ENCODE measurements at regions not wholly inside any gene's neighbourhood (a gene's known extent, or its start where the extent isn't known, plus 50 kb on each side); places are given as distances from the start of the nearest gene placed in this dataset.

- no peak for DNase-seq
These were observed 58.2 kb upstream of the LMO1 start for GRCh38 chr11:8321876-8322275.

GRCh38 chr11:8320076-8320475 is 56.4 kb upstream of the LMO1 start:
- no peak for DNase-seq

- no peak for DNase-seq
These were observed 54.9 kb upstream of the LMO1 start for GRCh38 chr11:8318536-8318935.

GRCh38 chr11:8317159-8317558 is 53.5 kb upstream of the LMO1 start:
- no peak for DNase-seq

DNA sequence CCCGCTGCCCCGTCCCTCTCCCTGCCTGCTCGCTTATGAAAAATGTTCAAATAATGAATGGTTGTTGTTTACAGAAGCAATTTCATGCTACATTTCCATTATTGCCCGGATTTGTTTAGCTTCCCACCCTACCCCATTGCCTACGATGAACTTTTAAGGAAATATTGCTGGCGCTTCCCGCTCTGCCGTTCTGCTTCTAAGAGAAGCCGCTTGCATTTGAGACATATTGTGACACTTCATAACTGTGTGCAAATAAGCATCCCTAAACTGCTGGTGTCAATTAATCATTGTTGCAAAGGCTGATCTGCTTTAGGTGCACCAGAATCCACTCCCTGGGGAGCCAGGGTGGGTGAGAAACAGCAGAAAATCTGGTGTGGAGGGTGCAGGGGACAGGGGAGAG is 52.3 kb upstream of the LMO1 start:
- DNase-seq: no peak

GRCh38 chr11:8315463-8315862 is 51.8 kb upstream of the LMO1 start:
- DNase-seq: no peak

DNA sequence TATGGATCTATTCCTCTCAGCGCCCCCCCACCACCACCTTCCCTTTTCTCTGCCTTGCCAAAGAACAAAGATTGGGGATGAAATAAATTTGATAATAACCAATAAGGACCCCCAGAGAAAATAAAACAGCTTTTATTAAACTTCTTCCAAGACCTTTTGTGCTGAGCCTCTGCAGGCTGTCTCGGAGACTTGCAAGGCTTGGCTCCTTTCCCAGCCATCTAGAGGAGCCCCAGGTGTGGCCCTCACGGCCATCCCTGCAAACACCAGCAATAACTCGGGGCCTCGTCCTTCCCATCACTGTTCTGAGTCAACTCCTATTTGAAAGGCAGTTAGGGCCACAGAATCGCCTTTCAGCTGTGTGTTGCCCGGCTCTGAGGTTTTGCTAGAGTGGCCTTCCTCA is 51.2 kb upstream of the LMO1 start:
- no peak for DNase-seq

DNA sequence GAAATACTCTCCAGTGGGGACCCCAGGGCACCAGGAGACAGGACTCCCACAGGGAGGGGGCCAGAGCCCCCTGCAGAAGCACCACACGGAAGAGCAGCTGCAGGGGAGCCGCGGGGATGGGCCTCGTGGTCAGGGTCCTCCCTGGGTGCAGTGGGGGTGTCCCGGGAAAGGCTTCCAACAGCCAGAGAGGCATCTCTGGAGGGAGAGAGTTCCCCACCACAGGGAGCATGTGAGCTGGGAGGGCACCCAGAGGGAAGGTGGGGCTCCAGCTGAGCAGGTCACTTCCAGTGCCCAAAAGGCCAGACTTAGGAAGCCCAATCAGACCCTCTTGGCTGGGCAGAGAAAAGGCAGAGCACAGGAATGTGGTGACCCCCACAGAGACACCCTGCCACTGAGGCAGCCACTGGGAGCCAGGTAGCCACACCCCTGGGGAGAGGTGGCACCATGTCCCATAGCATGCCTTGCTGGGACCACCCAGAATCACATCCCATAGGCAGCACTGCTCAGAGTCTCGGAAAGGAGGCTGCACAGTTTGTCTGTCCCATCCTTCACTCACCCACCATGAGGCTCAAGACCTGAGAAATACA is 49.9 kb upstream of the LMO1 start:
- no peak for DNase-seq
